Hepatocyte (in vitro differentiated cells): ENCODE measurements at regions not wholly inside any gene's neighbourhood (a gene's known extent, or its start where the extent isn't known, plus 50 kb on each side); places are given as distances from the start of the nearest gene placed in this dataset.

Experiments
- EZH2 ChIP-seq: fragments of 200-600 bp; sonication (generic); IDR thresholded peaks from 2 replicates; pipeline ENCODE4 v1.6.1; 2016; ENCODE audit warnings: antibody characterized with exemption, mild to moderate bottlenecking, borderline replicate concordance
- TF ChIP-seq, protein P1 (sequence below): fragments of 200-600 bp; sonication (generic); IDR thresholded peaks from 2 replicates; pipeline ENCODE4 v1.5.1; 2016; ENCODE audit warnings: antibody characterized with exemption, mild to moderate bottlenecking; ENCODE audit not compliant: poor library complexity

DNA sequence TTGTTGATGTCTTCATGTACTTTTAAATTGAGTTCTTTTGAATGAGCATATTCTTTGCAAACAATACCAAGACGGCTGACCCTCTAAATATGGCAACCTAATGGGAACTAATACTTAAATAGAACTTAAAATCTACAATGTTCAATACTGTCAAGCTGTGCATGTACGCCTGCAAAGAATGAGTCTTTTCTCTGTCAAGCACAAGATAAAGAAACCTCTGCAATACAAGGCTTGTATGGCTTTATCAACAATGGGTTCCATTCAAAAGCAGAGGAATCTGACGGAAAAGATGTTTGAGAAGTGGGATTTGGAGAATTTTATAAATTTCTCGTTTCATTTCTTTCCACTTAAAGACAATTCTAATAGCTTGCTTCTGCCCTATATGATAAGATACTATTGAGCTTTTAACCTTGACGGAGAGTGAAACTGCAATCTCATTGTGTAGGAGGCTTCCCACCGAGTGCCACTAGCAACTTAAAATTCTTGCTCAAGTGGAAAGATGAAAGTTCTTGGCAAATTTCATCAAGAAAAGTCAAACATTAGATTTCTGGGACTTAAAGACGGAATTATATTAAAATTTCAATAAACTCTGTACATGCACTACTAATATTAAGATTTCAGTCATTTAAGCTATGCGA lies 119.8 kb downstream of the RGS21 start:
- TF ChIP-seq, protein P1, sequence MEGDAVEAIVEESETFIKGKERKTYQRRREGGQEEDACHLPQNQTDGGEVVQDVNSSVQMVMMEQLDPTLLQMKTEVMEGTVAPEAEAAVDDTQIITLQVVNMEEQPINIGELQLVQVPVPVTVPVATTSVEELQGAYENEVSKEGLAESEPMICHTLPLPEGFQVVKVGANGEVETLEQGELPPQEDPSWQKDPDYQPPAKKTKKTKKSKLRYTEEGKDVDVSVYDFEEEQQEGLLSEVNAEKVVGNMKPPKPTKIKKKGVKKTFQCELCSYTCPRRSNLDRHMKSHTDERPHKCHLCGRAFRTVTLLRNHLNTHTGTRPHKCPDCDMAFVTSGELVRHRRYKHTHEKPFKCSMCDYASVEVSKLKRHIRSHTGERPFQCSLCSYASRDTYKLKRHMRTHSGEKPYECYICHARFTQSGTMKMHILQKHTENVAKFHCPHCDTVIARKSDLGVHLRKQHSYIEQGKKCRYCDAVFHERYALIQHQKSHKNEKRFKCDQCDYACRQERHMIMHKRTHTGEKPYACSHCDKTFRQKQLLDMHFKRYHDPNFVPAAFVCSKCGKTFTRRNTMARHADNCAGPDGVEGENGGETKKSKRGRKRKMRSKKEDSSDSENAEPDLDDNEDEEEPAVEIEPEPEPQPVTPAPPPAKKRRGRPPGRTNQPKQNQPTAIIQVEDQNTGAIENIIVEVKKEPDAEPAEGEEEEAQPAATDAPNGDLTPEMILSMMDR = no peak
- TF ChIP-seq EZH2 = no peak
